ENCODE measurements at regions not wholly inside any gene's neighbourhood (a gene's known extent, or its start where the extent isn't known, plus 50 kb on each side); places are given as distances from the start of the nearest gene placed in this dataset.

GRCh38 chr17:79192503-79193351 is 118.1 kb downstream of the ENGASE start:
- peak; percentile 2 to 23 for DNase-seq (ENCODE audit: low read depth in 2 of 2)

GRCh38 chr17:79191270-79191934 is 116.8 kb downstream of the ENGASE start:
- DNase-seq (ENCODE audit: low read depth in 2 of 2) = no peak

- no peak for DNase-seq (ENCODE audit: low read depth in 2 of 2)
Measured at GRCh38 chr17:79189305-79189704, 114.7 kb downstream of the ENGASE start.

- DNase-seq (ENCODE audit: low read depth in 2 of 2) = no peak
Measured at GRCh38 chr17:79188685-79189084, 114.1 kb downstream of the ENGASE start.

- DNase-seq (ENCODE audit: low read depth in 2 of 2) = no peak
Measured at GRCh38 chr17:79188048-79188447, 113.4 kb downstream of the ENGASE start.

DNA sequence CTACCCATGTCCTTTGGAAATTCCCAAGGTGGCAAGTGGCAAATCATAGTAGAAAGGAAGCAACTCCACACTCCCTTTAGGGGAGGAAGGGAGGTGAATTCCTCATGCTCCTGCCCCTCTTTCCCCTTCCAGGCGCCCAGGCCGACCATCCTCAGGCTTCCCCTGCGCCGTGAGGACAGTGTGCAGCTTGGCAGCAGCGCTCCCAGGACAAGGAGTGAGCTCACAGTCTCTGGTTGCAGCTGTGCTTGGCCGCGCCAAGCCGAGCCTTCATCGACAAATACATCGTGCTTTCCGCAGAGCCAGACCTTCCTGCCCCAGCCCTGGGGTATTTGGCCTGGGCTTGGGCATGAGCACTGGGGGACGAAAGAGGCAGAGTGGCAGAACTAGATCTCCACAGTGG is 112.6 kb downstream of the ENGASE start:
- DNase-seq (ENCODE audit: low read depth in 2 of 2) = no peak

DNA sequence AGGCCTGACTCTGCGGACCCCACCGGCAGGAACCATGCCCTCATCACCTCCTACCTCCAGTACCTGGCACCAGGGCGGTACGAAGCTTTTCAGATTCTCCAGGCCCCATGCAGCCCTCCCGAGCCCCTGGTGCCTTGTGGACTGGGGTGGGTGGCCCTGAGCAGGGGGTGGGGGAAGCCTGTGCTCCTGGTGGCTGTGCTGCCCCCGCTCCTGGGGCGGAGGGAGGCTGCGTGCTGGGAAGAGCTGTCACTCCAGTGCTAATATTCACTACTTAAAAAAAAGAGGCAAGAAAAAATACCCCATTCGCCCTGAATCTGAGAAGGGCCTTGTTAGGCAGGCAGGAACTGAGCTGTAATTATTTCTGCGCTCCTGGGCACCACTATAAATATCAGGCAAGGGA is 111.8 kb downstream of the ENGASE start:
- DNase-seq (ENCODE audit: low read depth in 2 of 2) = no peak

DNA sequence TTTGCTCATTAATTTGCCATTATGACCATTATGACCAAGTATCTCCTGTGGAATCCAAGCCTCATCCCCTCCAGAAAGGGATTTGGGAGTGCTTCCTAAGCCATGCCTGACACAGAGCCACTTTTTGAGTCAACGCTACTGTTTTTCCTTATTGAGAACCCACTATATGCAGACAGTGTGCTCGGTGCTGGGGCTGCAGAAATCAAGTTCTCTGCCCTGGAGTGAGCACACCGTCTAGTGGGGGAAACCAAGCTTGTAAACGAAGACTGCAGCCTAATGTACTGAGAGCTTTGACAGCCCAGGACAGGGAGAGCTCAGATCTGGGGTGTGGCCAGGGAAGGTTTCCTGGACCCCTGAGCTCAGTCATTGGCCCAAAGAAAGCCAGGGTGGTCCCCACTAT is 111.0 kb downstream of the ENGASE start:
- DNase-seq (ENCODE audit: low read depth in 2 of 2) = no peak

GRCh38 chr17:79184219-79184618 is 109.6 kb downstream of the ENGASE start:
- DNase-seq (ENCODE audit: low read depth in 2 of 2) = no peak

GRCh38 chr17:79183293-79184158 is 108.9 kb downstream of the ENGASE start:
- DNase-seq (ENCODE audit: low read depth in 2 of 2) = no peak

GRCh38 chr17:79183043-79183292 is 108.3 kb downstream of the ENGASE start:
- no peak for DNase-seq (ENCODE audit: low read depth in 2 of 2)

DNA sequence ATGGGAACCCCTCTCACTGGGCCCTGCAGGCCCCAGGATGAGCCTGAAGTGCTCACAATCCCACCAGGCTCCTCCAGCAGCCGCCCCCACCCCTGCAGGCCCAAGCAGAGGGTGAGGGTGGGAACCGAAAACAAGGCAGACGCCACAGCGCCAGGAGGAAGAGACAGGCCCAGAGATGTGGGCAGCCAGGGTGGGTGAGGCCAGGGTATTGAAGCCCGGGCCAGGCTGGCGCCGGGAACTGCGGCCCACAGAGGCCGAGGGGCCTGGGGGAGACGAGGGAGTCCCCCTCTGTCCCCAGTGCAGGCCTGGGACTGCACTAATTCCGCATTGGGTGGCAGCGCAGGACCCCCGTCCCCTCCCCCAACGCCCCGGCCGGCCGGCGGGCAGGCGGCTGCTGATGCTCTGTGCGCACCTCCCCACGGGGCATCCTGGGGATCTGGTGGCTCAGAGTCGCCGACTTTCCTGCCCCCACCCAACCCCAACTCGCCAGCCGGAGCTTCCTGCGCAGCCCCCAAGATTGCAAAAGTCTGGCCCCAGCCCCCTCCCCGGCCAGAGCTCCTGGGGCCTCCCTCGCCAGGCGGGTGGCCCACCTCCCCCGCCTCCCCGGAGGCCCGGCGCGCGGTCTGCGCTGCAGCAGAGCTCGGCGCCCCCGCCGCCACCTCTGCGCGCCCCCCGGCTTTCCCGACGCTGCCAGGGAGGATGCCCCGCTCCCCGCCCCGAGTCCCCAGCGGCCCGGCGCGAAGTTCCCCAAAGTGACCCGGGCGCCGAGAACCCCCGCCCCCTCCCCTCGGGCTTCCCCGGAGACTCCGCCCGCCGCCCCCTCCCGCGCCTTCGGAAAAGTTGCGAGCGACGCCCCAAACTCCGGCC is 107.8 kb downstream of the ENGASE start:
- no peak for DNase-seq (ENCODE audit: low read depth in 2 of 2)

- DNase-seq (ENCODE audit: low read depth in 2 of 2) = no peak
Measured at GRCh38 chr17:79180358-79181005, 105.9 kb downstream of the ENGASE start.

- DNase-seq (ENCODE audit: low read depth in 2 of 2) = no peak
Measured at GRCh38 chr17:79179334-79179733, 104.7 kb downstream of the ENGASE start.

DNA sequence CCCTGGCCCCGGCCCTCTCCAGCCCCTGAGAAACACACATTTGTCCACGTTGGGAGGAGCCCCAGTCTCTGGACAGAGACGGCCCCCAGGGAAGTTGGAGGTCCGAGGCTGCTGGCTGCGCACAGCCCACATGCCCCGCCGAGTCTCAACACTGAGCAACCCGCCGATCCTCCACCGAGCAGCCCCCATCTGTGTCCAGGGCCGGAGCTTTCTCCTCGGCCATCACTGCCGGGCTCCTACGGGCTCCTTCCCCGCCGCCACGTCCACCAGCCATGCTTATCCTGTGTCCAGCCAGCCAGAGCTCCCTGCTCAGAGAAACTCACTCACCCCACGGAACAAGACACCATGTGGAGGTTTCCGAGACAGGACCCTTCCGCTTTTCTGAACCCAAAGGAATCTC is 103.3 kb downstream of the ENGASE start:
- no peak for DNase-seq (ENCODE audit: low read depth in 2 of 2)

- no peak for DNase-seq (ENCODE audit: low read depth in 2 of 2)
Measured at GRCh38 chr17:79176792-79177601, 102.4 kb downstream of the ENGASE start.

- no peak for DNase-seq (ENCODE audit: low read depth in 2 of 2)
Measured at GRCh38 chr17:79174905-79175856, 100.6 kb downstream of the ENGASE start.

GRCh38 chr17:79174193-79174765 is 99.7 kb downstream of the ENGASE start:
- DNase-seq (ENCODE audit: low read depth in 2 of 2) = no peak

GRCh38 chr17:79171188-79171587 is 96.6 kb downstream of the ENGASE start:
- no peak for DNase-seq (ENCODE audit: low read depth in 2 of 2)

Data from stimulated activated CD4-positive, alpha-beta T cell treated with anti-CD3 and anti-CD28 coated beads, Interleukin-1b, Interleukin-23, amount 100 ng/mL, for 4 hours (primary cell).